NCI-H82 (cell line): ENCODE measurements at regions not wholly inside any gene's neighbourhood (a gene's known extent, or its start where the extent isn't known, plus 50 kb on each side); places are given as distances from the start of the nearest gene placed in this dataset.
"Not testable (repeated sequence)": the region's sequence is repeated elsewhere in the genome, so short reads cannot be mapped to it uniquely, and the experiment has no call there.

ENCODE experiments used
- DNase-seq: peaks from one replicate; lab custom pipeline; 2025; lab: John Stamatoyannopoulos, UW

DNA sequence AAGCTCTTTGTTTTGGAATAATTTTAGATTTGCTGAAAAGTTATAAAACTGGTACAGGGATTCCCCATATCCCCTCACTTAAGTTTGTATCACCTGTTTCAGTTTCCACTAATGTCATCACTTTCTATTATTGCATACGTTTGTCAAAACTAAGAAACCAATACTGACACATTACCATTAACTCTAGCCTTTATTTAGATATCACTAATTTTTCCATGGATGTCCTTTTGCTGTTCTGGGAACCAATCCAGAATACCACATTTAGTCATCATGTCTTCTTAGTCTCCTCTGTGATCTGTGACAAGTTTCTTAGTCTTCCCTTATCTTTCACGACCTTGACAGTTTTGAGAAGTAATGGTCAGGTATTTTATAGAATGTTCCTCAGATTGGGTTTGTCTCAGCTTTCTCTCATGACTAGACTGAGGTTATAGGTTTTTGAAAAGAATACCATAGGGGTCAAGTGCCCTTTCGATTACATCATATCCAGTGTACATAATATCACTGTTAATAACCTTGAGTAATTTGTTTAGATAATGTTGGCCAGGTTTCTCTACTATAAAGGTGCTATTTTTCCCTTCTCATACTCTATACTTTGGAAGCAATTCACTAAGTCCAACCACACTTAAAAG is 51.9 kb upstream of the NMUR2 start:
- no peak for DNase-seq

DNA sequence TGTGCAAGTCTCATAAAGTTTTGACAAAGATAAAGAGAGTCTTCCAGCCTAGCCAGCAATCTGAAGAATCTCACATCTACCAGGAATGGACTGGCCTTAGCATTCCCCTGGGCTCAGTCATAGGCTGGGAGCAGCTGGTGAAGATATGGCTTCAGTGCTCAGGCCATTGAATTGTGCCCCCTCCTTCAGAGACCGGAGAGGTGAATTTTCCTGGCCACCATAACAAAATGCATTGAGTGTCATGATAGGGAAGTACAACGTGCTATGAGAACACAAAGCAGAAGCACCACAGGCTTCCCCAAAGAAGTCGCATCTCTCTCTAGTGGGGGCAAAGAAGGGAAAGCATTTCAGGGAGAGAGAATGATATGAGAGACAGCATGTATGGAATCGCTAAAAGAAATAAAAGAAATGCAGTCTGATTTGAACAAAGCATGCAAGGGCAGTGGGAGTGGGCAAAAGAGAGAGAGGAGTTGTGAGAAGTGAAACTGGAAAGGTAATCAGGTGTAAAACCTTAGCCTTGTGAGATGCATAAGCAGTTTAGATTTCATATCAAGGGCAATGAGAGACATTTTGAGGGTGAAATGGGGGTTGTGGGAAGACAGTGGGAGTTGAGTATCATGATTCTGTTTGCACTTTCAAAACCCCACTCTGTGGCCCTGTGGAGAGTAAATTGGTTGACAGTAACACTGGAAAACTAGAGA is 57.1 kb upstream of the NMUR2 start:
- no peak for DNase-seq

DNA sequence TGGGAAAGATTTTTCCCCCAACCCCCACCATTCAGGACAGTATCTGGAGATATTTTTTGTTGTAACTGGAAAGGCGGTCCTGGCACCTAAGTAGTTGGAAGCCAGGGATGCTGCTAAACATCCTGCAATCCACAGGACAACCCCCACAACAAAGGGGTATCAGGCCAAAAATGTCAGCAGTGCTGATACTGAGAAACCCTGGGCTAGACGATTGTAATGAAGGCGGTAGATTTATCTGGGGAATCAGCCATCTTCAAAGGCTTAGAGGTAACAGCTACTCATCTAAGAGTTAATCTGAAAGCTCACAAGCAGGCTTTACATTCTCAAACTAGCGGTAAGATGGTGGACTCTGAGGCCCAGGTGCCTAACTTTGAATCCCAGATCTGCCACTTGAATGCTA is 59.0 kb upstream of the NMUR2 start:
- DNase-seq = no peak

- DNase-seq = no peak
These were observed 60.1 kb upstream of the NMUR2 start for GRCh38 chr5:152465140-152465539.

- DNase-seq = no peak
These were observed 61.1 kb upstream of the NMUR2 start for GRCh38 chr5:152466085-152466745.

GRCh38 chr5:152470167-152470566 is 65.1 kb upstream of the NMUR2 start:
- DNase-seq = no peak

- no peak for DNase-seq
These were observed 67.0 kb upstream of the NMUR2 start for GRCh38 chr5:152472083-152472482.

GRCh38 chr5:152474961-152475360 is 69.9 kb upstream of the NMUR2 start:
- DNase-seq = peak; percentile 13

DNA sequence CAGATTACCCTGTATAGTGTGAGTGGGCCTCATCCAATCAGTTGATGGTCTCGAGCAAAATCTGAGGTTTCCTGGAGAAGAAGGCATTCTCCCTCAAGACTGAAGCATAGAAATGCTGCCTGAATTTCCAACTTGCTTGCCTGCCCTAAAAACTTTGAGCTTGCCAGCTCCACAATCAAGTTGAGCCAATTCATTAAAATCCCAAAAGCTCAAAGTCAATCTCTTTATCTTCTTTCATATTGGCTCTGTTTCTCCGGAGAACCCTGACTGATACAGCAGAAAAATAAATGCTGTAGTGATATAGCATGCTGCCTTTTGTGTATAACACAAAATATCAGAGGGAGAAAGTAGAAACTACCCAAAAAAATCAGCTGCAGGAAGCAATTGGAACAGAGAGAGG is 72.5 kb upstream of the NMUR2 start:
- DNase-seq = no peak

DNA sequence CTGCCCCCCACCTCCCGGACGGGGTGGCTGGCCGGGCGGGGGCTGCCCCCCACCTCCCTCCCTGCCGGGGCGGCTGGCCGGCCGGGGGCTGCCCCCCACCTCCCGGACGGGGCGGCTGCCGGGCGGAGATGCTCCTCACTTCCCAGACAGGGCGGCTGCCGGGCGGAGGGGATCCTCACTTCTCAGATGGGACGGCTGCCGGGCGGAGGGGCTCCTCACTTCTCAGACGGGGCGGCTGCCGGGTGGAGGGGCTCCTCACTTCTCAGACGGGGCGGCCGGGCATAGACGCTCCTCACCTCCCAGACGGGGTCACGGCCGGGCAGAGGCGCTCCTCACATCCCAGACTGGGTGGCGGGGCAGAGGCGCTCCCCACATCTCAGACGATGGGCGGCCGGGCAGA is 74.8 kb upstream of the NMUR2 start:
- DNase-seq = not testable (repeated sequence)

- DNase-seq = not testable (repeated sequence)
These were observed 75.6 kb upstream of the NMUR2 start for GRCh38 chr5:152480677-152481076.

GRCh38 chr5:152487130-152487529 is 82.1 kb upstream of the NMUR2 start:
- DNase-seq = no peak

GRCh38 chr5:152488869-152489268 is 83.8 kb upstream of the NMUR2 start:
- no peak for DNase-seq

DNA sequence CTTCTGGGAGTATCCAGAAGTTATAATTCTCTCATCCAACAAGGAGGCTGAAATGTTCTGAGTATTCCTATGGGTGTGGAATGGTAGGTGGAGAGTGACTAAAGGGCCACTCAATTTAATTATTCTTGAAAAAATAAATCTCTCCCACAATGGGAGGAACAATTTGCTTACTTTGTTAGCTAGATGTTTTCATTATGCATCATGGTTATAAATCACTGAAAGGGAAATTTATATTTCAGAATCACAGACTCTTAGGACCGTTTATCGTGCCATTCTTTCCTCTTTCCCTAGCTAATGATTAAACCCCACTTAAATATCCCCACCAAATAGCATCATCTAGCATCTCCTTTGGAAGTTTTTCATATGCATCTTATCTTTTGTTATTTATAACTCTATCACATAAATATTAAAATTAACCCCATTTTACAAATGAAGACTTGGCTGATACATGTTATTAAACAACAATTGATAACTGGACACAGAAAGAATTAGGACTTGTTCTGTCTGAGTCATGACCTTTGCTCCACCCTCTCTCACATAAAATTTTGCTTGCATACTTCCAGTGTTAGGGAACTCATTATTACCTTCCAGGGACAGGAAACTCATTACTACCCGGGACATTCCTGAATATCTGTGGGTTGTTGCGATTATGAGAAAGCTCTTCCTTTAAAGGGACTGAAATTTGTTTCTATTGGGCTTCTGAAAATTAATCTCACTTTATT is 94.9 kb upstream of the NMUR2 start:
- DNase-seq = no peak

DNA sequence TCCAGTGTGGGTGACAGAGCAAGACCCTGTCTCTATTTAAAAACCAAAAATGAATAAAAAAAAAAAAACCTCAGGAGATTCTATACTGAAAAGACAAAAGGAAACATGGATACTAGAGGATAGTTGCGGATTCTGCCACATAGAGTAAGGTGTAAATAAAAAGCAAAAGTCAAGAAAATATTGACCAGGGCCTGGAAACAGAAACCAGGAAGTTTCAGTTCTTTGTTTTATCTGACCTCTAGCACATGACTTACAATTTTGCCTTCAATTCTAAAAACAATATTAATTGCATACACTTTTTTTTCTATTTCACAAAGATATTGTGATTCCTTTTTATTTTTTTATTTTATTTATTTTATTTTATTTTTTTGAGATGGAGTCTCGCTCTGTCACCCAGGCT is 96.2 kb upstream of the NMUR2 start:
- DNase-seq = no peak

DNA sequence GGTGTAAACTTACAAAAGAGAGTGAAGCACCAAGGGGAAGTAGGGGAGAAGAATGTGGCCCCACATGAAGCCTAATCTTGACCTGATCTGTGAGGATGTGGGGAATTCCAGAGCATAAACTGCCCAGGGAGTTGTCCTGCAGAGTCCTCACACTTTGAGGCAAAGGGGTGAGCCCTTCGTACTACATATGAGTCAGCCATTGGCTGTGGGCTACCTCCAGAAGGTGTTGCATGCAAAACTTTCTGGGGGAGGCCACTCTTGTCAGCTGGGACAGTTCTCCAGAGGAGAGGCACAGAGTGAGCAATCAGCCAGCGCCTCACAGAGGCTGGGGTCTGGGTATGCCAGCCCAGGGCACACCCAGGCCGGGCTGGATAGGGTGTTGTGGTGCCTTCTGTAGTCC is 98.1 kb upstream of the NMUR2 start:
- no peak for DNase-seq

DNA sequence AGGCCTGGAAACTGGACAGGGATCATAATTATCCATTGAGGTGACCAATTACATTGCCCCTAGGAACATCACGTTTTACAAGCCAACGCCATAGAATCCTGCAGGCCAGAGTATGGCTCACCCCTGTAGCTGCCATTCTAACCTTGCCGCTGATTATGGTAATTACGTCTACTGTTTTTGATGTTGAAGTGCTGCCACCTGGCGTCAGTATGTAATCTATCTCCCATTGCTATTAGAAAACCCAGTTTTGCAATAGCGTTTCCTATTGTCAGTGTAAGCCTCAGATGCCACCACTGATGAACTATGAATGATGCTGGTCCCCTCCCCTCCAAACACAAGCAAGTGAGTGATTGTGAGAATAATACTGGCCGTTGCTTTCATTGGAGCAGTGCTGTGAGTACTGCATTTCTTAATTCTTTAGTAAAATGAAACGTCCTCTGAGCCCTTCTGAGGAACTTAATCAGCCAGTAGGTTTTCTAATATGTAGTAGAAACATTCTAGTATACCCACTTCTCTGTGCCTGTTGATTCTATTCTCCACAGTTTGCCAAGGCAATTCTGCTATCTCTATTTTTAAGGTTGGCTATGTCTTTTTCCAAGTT is 100.5 kb upstream of the NMUR2 start:
- peak; percentile 84 for DNase-seq

DNA sequence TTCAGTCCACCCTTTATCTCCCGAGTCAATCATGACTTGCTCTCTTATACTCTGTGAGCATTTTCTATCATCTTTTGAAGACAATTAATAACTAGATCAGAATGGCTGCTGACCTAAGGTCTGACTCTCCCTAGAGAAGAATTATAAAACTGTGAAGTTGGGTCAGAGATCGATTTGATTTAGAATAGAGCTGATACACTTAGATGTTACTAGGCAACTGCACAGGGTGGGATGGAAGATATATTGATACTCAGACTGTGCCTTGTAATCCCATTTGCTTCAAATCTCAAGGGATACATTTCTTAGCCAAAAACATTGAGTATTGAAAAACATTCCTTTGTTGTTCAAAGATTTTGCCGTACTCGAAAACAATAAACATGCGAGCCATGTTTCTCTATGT is 106.0 kb upstream of the NMUR2 start:
- no peak for DNase-seq

DNA sequence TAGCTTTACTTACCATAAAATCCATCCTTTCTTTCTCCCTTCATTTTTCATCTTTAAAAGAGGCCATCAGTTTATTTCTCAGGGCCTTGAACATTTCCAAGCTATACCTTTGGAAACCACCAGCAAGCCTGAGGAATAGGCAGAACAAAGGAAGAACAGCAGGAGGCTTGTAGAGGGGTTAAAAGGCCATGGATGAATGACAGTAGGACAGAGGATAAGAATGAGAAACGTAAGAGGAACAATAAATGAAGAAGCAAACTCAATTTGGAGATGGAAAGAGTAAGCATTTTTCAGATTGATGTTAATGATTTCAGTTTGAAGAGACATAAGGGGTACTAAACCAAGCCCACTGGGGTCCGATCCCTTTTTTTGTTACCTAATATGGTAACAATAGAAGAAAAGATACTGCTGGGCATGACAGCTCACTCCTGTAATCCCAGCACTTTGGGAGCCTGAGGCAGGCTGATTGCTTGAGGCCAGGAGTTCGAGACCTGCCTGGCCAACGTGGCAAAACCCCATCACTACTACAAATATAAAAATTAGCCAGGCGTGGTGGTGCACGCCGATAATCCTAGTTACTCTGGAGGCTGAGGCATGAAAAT is 106.6 kb upstream of the NMUR2 start:
- no peak for DNase-seq

GRCh38 chr5:152514827-152515397 is 109.8 kb upstream of the NMUR2 start:
- DNase-seq = peak; percentile 59

- no peak for DNase-seq
These were observed 118.9 kb upstream of the NMUR2 start for GRCh38 chr5:152523964-152524363.
